ENCODE measurements at regions not wholly inside any gene's neighbourhood (a gene's known extent, or its start where the extent isn't known, plus 50 kb on each side); places are given as distances from the start of the nearest gene placed in this dataset.
A peak's percentile ranks its signal among the peaks of the same experiment; 100 is the strongest.

DNA sequence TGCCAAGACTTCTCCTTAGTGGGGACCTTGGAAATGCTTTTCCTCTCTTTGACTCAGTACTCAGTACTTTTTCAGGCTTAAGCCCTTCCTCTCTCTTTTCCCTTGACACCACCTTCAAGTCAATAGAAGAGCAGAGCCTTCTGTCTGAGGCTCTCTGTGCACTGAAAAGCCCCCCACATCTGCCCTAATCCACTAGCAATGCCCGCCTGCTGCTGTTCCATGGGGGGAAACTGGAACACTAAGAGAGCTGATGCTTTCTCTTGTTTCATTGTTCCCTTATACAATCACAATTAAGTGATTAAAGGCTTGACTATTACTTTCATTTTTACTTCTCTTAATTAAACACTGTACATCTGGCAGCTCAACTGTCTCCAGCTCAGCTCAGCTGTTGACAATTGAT, 254.5 kb downstream of the SLITRK6 start:
- Histone ChIP-seq H3K27ac (ENCODE audit: low read depth, low read length, poor library complexity, severe bottlenecking) (no peak overlapping the region), H3K36me3 (ENCODE audit: insufficient read depth, low read length) (no peaks in the 10 kb centered on the region), H3K4me1 (ENCODE audit: insufficient read depth, low read length, poor library complexity, severe bottlenecking) (no peaks in the 10 kb centered on the region), H2AFZ (ENCODE audit: low read length) (no peak overlapping the region; the same call in 1 of the 2 replicates), H3K9me3 (ENCODE audit: low read length) (no peaks in the 10 kb centered on the region), H3K79me2 (ENCODE audit: insufficient read depth, low read depth, low read length) (no peaks in the 10 kb centered on the region), H3K9me2 (ENCODE audit: insufficient read depth, low read length) (no peaks in the 10 kb centered on the region), H3K4me2 (ENCODE audit: low read length) (no peak overlapping the region), H3K4me3 (ENCODE audit: low read depth, low read length, poor library complexity, severe bottlenecking) (no peak overlapping the region), H4K20me1 (ENCODE audit: insufficient read depth, low read length) (no peaks in the 10 kb centered on the region)
- no peak for TF ChIP-seq EZH2phosphoT487 (IDR thresholded peaks at IDR 0.05; ENCODE audit: borderline replicate concordance, low read depth, low read length)
- TF ChIP-seq, protein P1, sequence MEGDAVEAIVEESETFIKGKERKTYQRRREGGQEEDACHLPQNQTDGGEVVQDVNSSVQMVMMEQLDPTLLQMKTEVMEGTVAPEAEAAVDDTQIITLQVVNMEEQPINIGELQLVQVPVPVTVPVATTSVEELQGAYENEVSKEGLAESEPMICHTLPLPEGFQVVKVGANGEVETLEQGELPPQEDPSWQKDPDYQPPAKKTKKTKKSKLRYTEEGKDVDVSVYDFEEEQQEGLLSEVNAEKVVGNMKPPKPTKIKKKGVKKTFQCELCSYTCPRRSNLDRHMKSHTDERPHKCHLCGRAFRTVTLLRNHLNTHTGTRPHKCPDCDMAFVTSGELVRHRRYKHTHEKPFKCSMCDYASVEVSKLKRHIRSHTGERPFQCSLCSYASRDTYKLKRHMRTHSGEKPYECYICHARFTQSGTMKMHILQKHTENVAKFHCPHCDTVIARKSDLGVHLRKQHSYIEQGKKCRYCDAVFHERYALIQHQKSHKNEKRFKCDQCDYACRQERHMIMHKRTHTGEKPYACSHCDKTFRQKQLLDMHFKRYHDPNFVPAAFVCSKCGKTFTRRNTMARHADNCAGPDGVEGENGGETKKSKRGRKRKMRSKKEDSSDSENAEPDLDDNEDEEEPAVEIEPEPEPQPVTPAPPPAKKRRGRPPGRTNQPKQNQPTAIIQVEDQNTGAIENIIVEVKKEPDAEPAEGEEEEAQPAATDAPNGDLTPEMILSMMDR (conservative IDR thresholded peaks at IDR 0.05; ENCODE audit: low read length), result no peak
- POLR2A ChIA-PET, result no interaction called here
- BruUV-seq (replicated peaks), result no TSS peak
- intact Hi-C loops (cut with micrococcal nuclease; ENCODE audit: unreplicated experiment), result no loop called here
- DNase-seq (ENCODE audit: low spot score), result no peak
- CTCF ChIA-PET (ENCODE audit: unreplicated experiment), result no interaction called here

DNA sequence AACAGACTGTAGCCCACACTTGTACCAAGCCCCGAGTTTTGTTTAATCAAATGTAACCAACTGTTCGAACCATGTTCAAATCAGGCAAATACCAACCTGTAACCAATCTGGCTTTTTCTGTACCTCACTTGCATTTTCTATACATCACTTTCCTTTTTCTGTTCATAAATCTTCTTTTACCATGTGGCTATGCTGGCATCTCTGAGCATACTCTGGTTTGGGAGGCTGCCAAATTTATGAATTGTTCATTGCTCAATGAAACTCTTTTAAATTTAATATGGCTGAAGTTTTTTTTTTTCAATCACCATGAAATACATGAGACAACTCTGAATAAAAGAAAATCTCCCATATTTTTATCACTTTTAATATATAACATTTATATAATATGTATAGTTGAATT, 256.1 kb downstream of the SLITRK6 start:
- Histone ChIP-seq H3K36me3 (ENCODE audit: insufficient read depth, low read length) (no peaks in the 10 kb centered on the region), H2AFZ (ENCODE audit: low read length) (peak overlapping the region; percentile 47; the same call in 1 of the 2 replicates), H3K79me2 (ENCODE audit: insufficient read depth, low read depth, low read length) (no peaks in the 10 kb centered on the region), H3K9me3 (ENCODE audit: low read length) (no peaks in the 10 kb centered on the region), H3K27ac (ENCODE audit: low read depth, low read length, poor library complexity, severe bottlenecking) (no peak overlapping the region), H3K9me2 (ENCODE audit: insufficient read depth, low read length) (no peaks in the 10 kb centered on the region), H4K20me1 (ENCODE audit: insufficient read depth, low read length) (no peaks in the 10 kb centered on the region), H3K4me1 (ENCODE audit: insufficient read depth, low read length, poor library complexity, severe bottlenecking) (no peaks in the 10 kb centered on the region), H3K4me3 (ENCODE audit: low read depth, low read length, poor library complexity, severe bottlenecking) (no peak overlapping the region), H3K4me2 (ENCODE audit: low read length) (no peak overlapping the region)
- TF ChIP-seq, protein P1 (conservative IDR thresholded peaks at IDR 0.05; ENCODE audit: low read length), result no peak
- TF ChIP-seq EZH2phosphoT487 (IDR thresholded peaks at IDR 0.05; ENCODE audit: borderline replicate concordance, low read depth, low read length), result no peak
- DNase-seq (ENCODE audit: low spot score), result no peak
- intact Hi-C loops (cut with micrococcal nuclease; ENCODE audit: unreplicated experiment), result no loop called here
- BruUV-seq (replicated peaks), result no TSS peak
- ChIA-PET CTCF (ENCODE audit: unreplicated experiment) (no interaction called here), POLR2A (interaction anchor here (1.1 kb wide), 1 partner anchor 20 kb away, joined by 3 read pairs; no protein-coding TSS in a partner anchor)

DNA sequence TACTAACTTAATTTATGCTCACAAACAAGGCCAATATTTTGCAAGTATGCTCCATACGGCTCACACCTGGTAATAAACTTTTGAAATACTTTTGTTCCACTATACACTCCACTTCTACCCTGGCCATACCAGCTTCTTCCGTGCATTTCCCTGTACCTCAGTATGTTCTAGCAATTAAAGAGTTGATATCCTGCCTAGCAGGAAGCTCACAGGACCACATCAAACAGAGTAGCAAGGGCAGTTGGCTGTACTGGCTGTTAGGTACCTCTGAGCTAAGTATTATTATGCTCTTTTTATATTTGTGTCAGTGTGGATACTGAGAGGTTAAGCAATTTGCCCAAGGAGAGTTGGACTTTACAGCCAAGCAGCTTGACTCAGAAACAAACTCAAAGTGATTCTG, 257.7 kb downstream of the SLITRK6 start:
- no peaks in the 10 kb centered on the region for H3K9me2 ChIP-seq (ENCODE audit: insufficient read depth, low read length)

More for the DNA sequence above, 257.7 kb downstream of the SLITRK6 start:
- Histone ChIP-seq H3K4me3 (ENCODE audit: low read depth, low read length, poor library complexity, severe bottlenecking) (no peak overlapping the region), H3K79me2 (ENCODE audit: insufficient read depth, low read depth, low read length) (no peaks in the 10 kb centered on the region), H3K36me3 (ENCODE audit: insufficient read depth, low read length) (no peaks in the 10 kb centered on the region), H3K4me2 (ENCODE audit: low read length) (no peak overlapping the region), H4K20me1 (ENCODE audit: insufficient read depth, low read length) (no peaks in the 10 kb centered on the region), H3K9me3 (ENCODE audit: low read length) (no peaks in the 10 kb centered on the region), H2AFZ (ENCODE audit: low read length) (0 out of 2 replicates have a peak overlapping the region, but pooled peaks have one; percentile 24), H3K27ac (ENCODE audit: low read depth, low read length, poor library complexity, severe bottlenecking) (no peak overlapping the region), H3K4me1 (ENCODE audit: insufficient read depth, low read length, poor library complexity, severe bottlenecking) (no peaks in the 10 kb centered on the region)
- no TSS peak for BruUV-seq (replicated peaks)
- peak; percentile 22 for DNase-seq (ENCODE audit: low spot score)
- CTCF ChIA-PET (ENCODE audit: unreplicated experiment), result no interaction called here
- TF ChIP-seq EZH2phosphoT487 (IDR thresholded peaks at IDR 0.05; ENCODE audit: borderline replicate concordance, low read depth, low read length), result no peak
- TF ChIP-seq, protein P1 (conservative IDR thresholded peaks at IDR 0.05; ENCODE audit: low read length), result no peak
- intact Hi-C loops (cut with micrococcal nuclease; ENCODE audit: unreplicated experiment), result no loop called here
- POLR2A ChIA-PET, result interaction anchor here (0.6 kb wide), 2 partner anchors 172 to 457 kb away, joined by 3 to 4 read pairs; no protein-coding TSS in a partner anchor
